Gastroesophageal sphincter (tissue), 3 donors: ENCODE measurements at regions not wholly inside any gene's neighbourhood (a gene's known extent, or its start where the extent isn't known, plus 50 kb on each side); places are given as distances from the start of the nearest gene placed in this dataset.

Source experiments
- POLR2A ChIP-seq, 2 donors: fragments of 450-650 bp; IDR thresholded peaks; one replicate each; pipeline ENCODE4 v1.6.1; 2017; ENCODE audit warnings: antibody characterized with exemption in 2 of 2, mild to moderate bottlenecking in 2 of 2, moderate library complexity in 1 of 2
- POLR2AphosphoS5 ChIP-seq: sonication (generic); formaldehyde crosslinking; IDR thresholded peaks from one replicate; pipeline ENCODE4 v1.6.1; 2017; ENCODE audit warnings: antibody characterized with exemption
- TF ChIP-seq, protein P1 (sequence below), 4 experiments: fragments of 200-600 bp in 2 of 4; fragments of 450-650 bp in 2 of 4; sonication (generic) in 1 of 4; IDR thresholded peaks; one replicate each; pipeline ENCODE4 v1.5.1; 2017 to 2019; ENCODE audit warnings: antibody characterized with exemption in 4 of 4, mild to moderate bottlenecking in 2 of 4, moderate library complexity in 2 of 4

DNA sequence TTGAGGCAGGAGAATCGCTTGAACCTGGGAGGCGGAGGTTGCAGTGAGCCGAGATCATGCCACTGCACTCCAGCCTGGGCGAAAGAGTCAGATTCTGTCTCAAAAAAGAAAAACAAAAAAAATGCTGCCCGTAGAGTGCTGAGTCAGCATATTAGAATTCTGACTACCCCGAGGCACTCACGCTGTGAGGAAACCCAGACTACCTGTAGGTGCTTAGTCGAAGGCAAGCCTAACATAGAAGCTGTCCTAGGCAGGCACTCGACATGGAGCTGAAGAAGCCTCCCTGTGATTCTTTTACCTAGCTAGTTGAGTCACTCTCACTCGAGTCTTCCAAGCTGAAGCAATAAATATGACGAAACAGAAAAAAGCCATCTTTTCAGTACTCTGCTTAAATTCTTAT, 1323.2 kb upstream of the DDX18 start:
- TF ChIP-seq POLR2A (IDR thresholded peaks at IDR 0.05) (no peak), POLR2AphosphoS5 (no peak)
- TF ChIP-seq, protein P1, sequence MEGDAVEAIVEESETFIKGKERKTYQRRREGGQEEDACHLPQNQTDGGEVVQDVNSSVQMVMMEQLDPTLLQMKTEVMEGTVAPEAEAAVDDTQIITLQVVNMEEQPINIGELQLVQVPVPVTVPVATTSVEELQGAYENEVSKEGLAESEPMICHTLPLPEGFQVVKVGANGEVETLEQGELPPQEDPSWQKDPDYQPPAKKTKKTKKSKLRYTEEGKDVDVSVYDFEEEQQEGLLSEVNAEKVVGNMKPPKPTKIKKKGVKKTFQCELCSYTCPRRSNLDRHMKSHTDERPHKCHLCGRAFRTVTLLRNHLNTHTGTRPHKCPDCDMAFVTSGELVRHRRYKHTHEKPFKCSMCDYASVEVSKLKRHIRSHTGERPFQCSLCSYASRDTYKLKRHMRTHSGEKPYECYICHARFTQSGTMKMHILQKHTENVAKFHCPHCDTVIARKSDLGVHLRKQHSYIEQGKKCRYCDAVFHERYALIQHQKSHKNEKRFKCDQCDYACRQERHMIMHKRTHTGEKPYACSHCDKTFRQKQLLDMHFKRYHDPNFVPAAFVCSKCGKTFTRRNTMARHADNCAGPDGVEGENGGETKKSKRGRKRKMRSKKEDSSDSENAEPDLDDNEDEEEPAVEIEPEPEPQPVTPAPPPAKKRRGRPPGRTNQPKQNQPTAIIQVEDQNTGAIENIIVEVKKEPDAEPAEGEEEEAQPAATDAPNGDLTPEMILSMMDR (IDR thresholded peaks at IDR 0.05): no peak
